K562 (cell line): ENCODE measurements at regions not wholly inside any gene's neighbourhood (a gene's known extent, or its start where the extent isn't known, plus 50 kb on each side); places are given as distances from the start of the nearest gene placed in this dataset.

Experiments used
- TF ChIP-seq, protein P1 (sequence below): fragments of 250-450 bp; sonication (Bioruptor Pico); IDR thresholded peaks from 2 replicates; pipeline ENCODE4 v1.5.0; 2021; ENCODE audit warnings: mild to moderate bottlenecking, moderate library complexity
- TF ChIP-seq, protein P2 (sequence below), 2 experiments: fragments of 450-650 bp in 1 of 2; sonication (generic) in 1 of 2; formaldehyde crosslinking in 1 of 2; IDR thresholded peaks; 2 replicates each; pipeline versions ENCODE4 v1.7.1 to v1.9.0; 2016 to 2022; ENCODE audit warnings: inconsistent platforms in 1 of 2, mild to moderate bottlenecking in 1 of 2, missing genetic modification reagents in 1 of 2

DNA sequence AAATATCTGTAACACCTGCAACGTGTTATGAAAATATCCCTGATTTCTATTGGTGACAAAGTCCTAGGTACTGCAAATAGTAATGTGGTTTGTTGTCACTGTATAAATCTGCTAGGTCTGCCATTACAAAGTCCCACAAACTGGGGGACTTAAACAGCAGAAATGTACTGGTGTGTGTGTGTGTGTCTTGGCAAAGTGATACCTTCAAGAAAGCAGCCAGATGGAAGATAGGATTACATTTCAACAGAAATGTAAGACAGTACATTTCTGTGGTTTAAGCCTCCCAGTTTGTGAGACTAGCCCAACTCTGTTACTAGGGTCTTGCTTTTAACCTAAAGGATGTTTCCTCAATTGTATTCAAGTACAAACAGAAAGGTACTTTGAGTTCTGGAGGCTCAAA, 531.7 kb downstream of the NPIPA7 start (continued):
- TF ChIP-seq, protein P1, sequence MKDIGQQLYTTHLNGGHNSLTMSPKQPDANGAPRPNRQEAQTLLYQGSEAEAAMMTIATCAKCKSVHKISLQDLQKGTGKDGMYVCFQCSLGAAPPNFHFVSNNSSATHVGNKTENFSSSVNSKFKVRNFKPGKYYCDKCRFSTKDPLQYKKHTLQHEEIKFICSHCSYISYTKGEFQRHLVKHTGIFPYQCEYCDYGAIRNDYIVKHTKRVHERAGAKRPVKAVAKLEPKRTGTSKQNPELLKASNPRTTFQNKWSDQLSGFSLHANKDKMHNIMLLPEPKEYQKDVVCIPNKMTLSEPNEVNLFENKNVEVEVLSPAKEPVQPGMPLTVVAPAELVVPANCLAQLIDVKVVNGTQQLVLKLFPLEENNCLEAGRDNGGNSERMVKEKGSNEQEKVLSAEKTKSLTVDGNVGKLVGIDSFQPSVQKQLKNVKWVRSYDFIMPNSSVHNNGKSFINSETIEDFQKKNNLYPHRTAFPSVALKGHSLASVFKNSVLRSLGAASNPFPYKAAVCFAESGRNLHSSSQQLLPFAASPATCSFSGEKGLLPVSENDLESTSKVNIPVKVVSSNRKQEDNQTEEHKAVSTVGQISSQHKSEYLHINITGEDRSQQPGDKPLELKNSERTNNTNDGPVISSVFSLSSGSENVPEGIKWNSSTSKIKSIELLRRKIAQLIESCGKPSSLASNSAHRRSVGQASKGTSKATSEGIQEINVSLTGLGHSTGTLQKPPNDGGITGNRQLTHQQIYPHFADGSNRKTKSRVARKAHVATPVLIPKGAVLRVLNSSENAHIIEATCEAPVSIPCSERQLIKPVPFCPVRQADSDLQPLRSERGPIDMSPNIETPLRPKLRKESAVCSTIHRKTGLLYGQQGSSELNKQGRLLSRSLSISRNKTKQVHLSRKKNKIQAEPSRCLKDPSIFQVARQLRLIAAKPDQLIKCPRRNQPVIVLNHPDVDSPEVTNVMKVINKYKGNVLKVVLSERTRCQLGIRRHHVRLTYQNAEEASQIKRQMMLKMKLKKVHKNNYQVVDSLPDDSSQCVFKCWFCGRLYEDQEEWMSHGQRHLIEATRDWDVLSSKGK (CRISPR knock-in tag): no peak
- TF ChIP-seq, protein P2, sequence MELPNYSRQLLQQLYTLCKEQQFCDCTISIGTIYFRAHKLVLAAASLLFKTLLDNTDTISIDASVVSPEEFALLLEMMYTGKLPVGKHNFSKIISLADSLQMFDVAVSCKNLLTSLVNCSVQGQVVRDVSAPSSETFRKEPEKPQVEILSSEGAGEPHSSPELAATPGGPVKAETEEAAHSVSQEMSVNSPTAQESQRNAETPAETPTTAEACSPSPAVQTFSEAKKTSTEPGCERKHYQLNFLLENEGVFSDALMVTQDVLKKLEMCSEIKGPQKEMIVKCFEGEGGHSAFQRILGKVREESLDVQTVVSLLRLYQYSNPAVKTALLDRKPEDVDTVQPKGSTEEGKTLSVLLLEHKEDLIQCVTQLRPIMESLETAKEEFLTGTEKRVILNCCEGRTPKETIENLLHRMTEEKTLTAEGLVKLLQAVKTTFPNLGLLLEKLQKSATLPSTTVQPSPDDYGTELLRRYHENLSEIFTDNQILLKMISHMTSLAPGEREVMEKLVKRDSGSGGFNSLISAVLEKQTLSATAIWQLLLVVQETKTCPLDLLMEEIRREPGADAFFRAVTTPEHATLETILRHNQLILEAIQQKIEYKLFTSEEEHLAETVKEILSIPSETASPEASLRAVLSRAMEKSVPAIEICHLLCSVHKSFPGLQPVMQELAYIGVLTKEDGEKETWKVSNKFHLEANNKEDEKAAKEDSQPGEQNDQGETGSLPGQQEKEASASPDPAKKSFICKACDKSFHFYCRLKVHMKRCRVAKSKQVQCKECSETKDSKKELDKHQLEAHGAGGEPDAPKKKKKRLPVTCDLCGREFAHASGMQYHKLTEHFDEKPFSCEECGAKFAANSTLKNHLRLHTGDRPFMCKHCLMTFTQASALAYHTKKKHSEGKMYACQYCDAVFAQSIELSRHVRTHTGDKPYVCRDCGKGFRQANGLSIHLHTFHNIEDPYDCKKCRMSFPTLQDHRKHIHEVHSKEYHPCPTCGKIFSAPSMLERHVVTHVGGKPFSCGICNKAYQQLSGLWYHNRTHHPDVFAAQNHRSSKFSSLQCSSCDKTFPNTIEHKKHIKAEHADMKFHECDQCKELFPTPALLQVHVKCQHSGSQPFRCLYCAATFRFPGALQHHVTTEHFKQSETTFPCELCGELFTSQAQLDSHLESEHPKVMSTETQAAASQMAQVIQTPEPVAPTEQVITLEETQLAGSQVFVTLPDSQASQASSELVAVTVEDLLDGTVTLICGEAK (IDR thresholded peaks at IDR 0.05): no peak
- TF ChIP-seq, protein P2 (CRISPR knock-in tag; IDR thresholded peaks at IDR 0.05): no peak
